ENCODE measurements at regions not wholly inside any gene's neighbourhood (a gene's known extent, or its start where the extent isn't known, plus 50 kb on each side); places are given as distances from the start of the nearest gene placed in this dataset.
A peak's percentile ranks its signal among the peaks of the same experiment; 100 is the strongest.
"Not testable (repeated sequence)": the region's sequence is repeated elsewhere in the genome, so short reads cannot be mapped to it uniquely, and the experiment has no call there.

GRCh38 chr7:119842337-119842736, 430.6 kb upstream of the KCND2 start:
- no peak for DNase-seq (ENCODE audit: low read depth, low spot score)

- no peak for DNase-seq (ENCODE audit: low read depth, low spot score)
Measured at GRCh38 chr7:119842786-119843185, 430.2 kb upstream of the KCND2 start.

- no peak for DNase-seq (ENCODE audit: low read depth, low spot score)
Measured at GRCh38 chr7:119861385-119861784, 411.6 kb upstream of the KCND2 start.

DNA sequence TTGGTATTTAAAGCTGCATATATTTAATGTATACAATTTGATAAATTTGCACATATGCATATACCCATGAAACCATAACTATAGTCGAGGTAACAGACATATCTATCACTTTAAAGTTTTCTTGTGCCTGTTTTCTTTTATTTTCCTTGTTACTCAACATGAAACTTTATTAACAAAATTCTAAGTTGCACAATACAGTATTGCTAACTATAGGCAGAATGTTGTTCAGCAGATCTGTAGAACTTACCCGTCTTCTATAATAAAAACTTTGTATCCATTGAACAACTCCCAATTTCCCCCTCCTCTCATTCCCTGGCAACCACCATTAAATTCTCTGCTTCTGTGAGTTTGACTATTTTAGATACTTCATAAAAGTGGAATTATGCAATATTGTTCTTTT, 404.6 kb upstream of the KCND2 start:
- no peak for DNase-seq (ENCODE audit: low read depth, low spot score)

DNA sequence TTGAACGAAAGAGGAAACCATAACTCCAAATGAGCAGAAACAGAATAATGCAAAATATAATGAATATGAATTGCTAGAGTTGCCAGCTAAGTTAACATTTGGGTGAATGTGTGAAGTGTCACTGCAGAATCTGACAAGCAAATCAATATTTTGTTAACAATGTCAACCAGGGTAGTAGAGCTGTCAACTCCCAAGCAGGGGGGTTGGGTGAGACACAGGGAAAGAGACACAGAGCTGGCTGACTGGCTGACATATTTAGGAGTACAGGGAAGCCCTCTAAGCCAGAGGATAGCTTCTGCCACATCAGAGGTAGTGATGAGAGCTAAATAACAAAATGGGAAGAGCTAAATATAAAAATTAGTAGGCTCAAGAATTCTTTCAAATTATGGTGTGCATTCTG, 393.1 kb upstream of the KCND2 start:
- DNase-seq (ENCODE audit: low read depth, low spot score), result no peak

DNA sequence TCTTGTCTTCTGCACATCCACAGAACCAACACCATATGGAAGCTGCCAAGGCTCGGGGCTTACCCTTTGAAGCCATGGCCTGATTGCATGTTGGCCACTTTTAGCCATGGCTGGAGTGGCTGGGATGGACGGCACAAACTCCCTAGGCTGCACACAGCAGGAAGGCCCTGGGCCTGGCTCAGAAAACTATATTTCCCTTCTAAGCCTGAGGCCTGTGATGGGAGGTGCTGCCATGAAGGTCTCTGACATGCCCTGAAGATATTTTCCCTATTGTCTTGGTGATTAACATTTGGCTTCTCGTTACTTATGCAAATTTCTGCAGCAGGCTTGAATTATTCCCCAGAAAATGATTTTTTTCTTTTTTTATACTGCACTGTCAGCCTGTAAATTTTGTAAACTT, 387.0 kb upstream of the KCND2 start:
- no peak for DNase-seq (ENCODE audit: low read depth, low spot score)

GRCh38 chr7:119886525-119886924, 386.4 kb upstream of the KCND2 start:
- not testable (repeated sequence) for DNase-seq (ENCODE audit: low read depth, low spot score)

DNA sequence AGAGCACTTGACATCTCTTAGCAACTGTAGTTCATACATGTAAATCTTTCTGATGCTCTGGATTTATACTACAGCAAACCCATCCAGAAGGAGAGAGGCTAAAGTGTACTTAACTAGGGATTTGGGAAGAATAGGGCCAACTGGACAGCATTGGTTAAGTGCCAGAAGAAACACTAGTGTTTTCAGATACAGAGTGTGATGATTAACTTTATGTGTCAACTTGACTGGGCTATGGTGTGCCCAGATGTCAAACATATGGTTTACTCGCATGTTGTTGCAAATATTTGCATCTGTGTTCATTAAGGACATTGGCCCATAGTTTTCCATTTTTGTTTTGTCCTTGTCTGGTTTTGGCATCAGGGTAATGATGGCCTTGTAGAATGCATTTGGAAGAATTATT, 384.7 kb upstream of the KCND2 start:
- DNase-seq (ENCODE audit: low read depth, low spot score), result no peak

DNA sequence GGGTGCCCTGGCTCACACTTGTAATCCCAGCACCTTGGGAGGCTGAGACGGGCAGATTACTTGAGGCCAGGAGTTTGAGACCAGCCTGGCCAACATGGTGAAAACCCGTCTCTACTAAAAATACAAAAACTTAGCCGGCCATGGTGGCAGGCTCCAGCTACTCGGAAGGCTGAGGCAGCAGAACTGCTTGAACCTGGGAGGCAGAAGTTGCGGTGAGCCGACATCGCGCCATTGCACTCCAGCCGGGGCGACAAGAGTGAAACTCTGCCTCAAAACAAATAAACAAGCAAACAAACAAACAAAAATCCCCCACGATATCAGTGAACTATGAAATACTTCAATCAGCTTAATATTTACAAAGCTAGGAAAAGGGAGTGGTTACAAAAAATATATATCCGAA, 382.3 kb upstream of the KCND2 start:
- no peak for DNase-seq (ENCODE audit: low read depth, low spot score)

GRCh38 chr7:119895320-119895719, 377.7 kb upstream of the KCND2 start:
- no peak for DNase-seq (ENCODE audit: low read depth, low spot score)

GRCh38 chr7:119896386-119896785, 376.6 kb upstream of the KCND2 start:
- no peak for DNase-seq (ENCODE audit: low read depth, low spot score)

DNA sequence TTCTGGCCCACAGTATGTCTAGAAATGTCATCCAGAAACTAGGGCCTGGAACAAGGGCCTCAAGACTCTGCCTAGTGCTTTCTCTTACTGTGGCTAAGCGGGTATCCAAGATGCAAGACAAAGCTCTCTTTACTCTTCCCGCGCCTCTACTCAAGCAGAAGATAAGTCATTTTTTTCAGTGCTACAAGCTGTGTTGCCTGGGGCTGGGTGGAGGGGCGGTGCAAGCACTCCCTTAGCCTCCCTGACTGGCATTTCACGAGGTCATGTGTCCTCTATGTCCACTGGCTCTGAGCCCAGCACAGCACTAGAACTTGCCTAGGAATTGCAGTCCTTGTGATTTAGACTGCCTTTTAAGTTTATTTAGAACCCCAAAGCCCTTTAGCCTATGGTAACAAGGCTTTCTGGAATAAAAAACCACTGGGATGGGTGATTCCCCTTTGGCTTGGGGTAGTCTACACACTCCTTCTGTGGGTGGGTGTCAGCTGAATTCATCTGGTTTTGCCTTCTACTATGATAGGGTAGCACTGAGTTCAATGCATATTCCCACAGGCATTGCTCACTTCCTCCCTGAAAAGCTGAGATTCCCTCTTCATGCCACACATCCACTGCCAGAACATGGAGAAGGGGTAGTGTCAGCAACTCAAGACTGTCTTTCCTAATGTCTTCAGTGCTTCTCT, 371.8 kb upstream of the KCND2 start:
- DNase-seq (ENCODE audit: low read depth, low spot score), result no peak

DNA sequence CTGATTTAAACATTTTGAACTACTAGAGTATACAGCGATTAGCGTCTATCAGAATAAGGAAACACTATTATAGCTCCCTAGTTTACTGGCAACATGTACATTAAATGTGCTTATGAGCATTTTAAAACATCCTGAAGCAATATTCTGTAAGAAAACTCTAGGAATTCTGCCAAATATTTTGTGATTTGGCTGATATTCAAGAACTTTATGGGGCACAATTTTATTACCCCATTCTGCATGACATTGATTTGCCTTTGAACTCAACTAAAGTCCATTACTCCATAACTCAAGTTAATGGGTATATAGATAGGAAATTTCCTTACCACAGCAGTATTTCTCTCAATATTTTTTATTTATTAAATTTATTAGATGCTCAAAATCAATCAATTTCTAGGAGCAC, 369.9 kb upstream of the KCND2 start:
- no peak for DNase-seq (ENCODE audit: low read depth, low spot score)

DNA sequence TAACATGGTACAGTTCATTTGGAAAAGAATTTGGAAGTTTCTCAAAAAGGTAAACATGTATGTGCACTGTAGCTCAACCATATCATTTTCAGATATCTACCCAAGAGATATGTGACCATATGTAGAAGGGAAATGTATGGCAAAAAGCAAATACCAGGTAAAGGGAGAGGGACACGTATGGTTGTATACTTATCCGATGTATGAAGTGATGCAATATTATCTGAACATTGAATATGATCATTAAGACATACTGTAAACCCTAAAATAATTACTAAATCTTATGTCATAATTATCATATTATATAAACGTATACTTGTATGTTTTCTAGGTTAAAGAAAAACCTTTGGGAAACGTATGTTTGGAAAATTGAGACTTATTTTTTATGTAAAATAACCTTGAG, 367.5 kb upstream of the KCND2 start:
- no peak for DNase-seq (ENCODE audit: low read depth, low spot score)

DNA sequence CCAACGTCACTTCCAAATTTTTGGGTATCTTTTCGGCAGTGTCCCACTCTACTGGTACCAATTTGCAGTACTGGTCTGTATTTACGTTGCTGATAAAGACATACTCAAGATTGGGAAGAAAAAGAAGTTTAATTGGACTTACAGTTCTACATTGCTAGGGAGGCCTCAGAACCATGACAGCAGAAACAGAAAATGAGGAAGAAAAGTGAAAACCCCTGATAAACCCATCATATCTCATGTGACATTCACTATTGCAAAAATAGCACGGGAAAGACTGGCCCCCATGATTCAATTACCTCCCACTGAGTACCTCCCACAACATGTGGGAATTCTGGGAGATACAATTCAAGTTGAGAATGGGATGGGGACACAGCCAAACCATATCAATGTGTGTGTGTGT, 364.0 kb upstream of the KCND2 start:
- DNase-seq (ENCODE audit: low read depth, low spot score), result no peak

DNA sequence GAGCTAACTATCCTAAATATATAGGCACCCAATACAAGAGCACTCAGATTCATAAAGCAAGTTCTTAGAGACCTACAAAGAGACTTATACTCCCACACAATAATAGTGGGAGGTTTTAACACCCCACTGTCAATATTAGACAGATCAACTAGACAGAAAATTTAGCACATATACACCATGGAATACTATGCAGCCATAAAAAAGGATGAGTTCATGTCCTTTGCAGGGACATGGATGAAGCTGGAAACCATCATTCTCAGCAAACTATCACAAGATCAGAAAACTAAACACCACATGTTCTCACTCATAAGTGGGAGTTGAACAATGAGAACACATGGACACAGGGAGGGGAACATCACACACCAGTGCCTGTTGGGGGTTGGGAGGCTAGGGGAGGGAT, 358.9 kb upstream of the KCND2 start:
- not testable (repeated sequence) for DNase-seq (ENCODE audit: low read depth, low spot score)

- DNase-seq (ENCODE audit: low read depth, low spot score), result no peak
Measured at GRCh38 chr7:119916501-119916900, 356.5 kb upstream of the KCND2 start.

GRCh38 chr7:119918185-119918584, 354.8 kb upstream of the KCND2 start:
- no peak for DNase-seq (ENCODE audit: low read depth, low spot score)

DNA sequence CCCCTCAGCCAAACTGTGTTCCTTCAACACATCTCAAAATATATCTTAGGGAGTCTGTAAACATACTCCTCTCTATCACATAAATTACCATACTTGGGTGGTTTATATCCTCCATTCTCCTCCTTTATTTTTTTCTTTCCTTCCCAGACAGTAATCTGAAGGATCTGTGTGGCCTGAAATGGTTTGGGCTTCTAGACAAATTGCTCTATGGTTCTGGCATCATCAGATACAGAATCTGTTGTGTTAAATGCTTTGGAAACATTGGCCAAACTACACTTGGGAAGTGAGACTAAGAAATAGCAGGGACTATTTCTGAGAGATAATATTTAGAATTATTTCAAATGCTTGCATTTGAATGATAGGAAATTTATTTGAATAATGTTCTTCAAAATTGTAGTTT, 353.0 kb upstream of the KCND2 start:
- no peak for DNase-seq (ENCODE audit: low read depth, low spot score)

DNA sequence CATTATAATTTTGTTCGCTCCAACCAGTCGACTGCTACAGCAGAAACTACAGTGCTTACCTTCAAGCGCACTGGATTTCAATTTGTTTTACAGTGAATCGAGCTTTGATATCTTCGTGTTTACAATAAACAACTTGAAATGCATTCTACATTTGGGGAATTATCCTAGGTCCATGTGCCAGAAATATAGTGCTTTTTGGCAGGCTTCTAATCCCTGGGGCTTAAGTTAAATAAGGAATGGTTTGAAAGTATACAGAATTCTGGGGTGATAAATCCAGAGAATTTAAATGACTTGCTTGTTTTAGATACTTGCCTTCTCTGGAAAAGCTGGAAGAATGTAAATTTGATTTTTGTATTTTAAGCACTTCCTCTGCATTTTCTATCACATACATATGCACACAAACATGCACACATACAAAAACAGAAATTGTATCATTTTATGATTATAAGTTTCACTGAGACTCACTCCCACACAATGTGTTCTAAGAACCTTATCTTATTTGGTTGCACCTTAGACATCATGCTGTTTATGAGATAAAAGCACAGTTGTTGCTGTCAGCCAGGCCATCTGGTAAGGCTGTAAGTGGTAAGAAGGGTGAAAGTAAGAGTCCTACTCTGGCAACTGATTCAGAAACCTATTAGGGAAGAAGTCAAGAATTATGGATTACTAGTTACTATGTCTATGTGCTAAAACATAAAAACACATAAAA, 347.2 kb upstream of the KCND2 start:
- no peak for DNase-seq (ENCODE audit: low read depth, low spot score)

GRCh38 chr7:119929891-119930290, 343.1 kb upstream of the KCND2 start:
- no peak for DNase-seq (ENCODE audit: low read depth, low spot score)

- DNase-seq (ENCODE audit: low read depth, low spot score), result no peak
Measured at GRCh38 chr7:119931230-119931824, 341.6 kb upstream of the KCND2 start.

DNA sequence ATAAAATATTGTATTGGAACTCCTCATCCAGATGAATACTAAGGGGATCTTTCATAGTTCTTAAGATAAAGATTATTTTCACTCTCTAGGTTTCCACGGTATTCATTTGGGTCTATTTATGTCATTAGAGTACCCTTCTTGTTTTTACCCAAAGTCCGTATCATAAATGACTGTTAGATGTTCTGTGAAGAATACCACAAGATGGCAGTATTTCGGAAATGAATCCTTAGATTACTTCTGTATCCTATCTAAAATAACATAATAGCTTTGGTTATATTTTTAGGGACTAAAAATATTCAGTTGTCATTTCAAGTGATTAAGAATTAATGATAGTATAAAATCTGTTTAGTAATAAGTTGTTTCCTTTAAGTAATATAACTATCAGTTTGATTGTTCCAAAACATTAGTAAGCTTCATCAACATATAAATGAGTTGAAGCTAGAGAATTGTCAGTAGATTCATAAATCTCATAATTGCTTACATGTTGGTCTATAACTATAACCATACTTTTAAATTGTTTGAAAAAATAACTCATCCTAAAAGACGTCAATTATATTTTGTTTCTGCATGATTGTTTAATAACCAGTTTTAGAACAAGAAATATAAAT, 337.5 kb upstream of the KCND2 start:
- peak; percentile 16 for DNase-seq (ENCODE audit: low read depth, low spot score)
